ENCODE measurements at regions not wholly inside any gene's neighbourhood (a gene's known extent, or its start where the extent isn't known, plus 50 kb on each side); places are given as distances from the start of the nearest gene placed in this dataset.

- no peak for TF ChIP-seq POLR2A (IDR thresholded peaks at IDR 0.05; ENCODE audit: low read length)
- no peak for TF ChIP-seq GATA1 (IDR thresholded peaks at IDR 0.05; ENCODE audit: low read depth, low read length)
These were observed 605.7 kb downstream of the MATN1 start for GRCh38 chr1:30117685-30118084.

All from erythroblast (primary cell).